HG02938 (cell line): ENCODE measurements at regions not wholly inside any gene's neighbourhood (a gene's known extent, or its start where the extent isn't known, plus 50 kb on each side); places are given as distances from the start of the nearest gene placed in this dataset.
"Not testable (repeated sequence)": the region's sequence is repeated elsewhere in the genome, so short reads cannot be mapped to it uniquely, and the experiment has no call there.

Experiments used
- ATAC-seq: cut with Tn5 transposase; IDR thresholded peaks from one replicate; pipeline ENCODE4 v1.9.1; 2021; ENCODE audit warnings: mild to moderate bottlenecking, moderate library complexity; ENCODE audit not compliant: unreplicated experiment

- not testable (repeated sequence) for ATAC-seq
These were observed 280.6 kb upstream of the MAF start for GRCh38 chr16:79881107-79881506.

- no peak for ATAC-seq
These were observed 275.8 kb upstream of the MAF start for GRCh38 chr16:79876332-79876730.

GRCh38 chr16:79874391-79874790 lies 273.9 kb upstream of the MAF start:
- no peak for ATAC-seq

- ATAC-seq, result no peak
These were observed 273.3 kb upstream of the MAF start for GRCh38 chr16:79873825-79874224.

- ATAC-seq, result no peak
These were observed 271.4 kb upstream of the MAF start for GRCh38 chr16:79871906-79872305.

GRCh38 chr16:79870016-79870886 lies 269.7 kb upstream of the MAF start:
- no peak for ATAC-seq

GRCh38 chr16:79869304-79870015 lies 268.9 kb upstream of the MAF start:
- no peak for ATAC-seq

GRCh38 chr16:79868841-79869240 lies 268.3 kb upstream of the MAF start:
- ATAC-seq, result no peak

GRCh38 chr16:79867425-79867997 lies 267.0 kb upstream of the MAF start:
- no peak for ATAC-seq

- ATAC-seq, result no peak
These were observed 265.4 kb upstream of the MAF start for GRCh38 chr16:79865918-79866317.

- ATAC-seq, result no peak
These were observed 264.3 kb upstream of the MAF start for GRCh38 chr16:79864781-79865391.

GRCh38 chr16:79864032-79864780 lies 263.7 kb upstream of the MAF start:
- no peak for ATAC-seq

GRCh38 chr16:79863128-79864031 lies 262.8 kb upstream of the MAF start:
- no peak for ATAC-seq

- ATAC-seq, result no peak
These were observed 262.1 kb upstream of the MAF start for GRCh38 chr16:79862601-79863000.

- ATAC-seq, result no peak
These were observed 256.0 kb upstream of the MAF start for GRCh38 chr16:79856581-79856980.

GRCh38 chr16:79850348-79850747 lies 249.8 kb upstream of the MAF start:
- ATAC-seq, result no peak

- no peak for ATAC-seq
These were observed 248.6 kb upstream of the MAF start for GRCh38 chr16:79849119-79849518.

GRCh38 chr16:79848719-79849118 lies 248.2 kb upstream of the MAF start:
- ATAC-seq, result no peak

- no peak for ATAC-seq
These were observed 247.0 kb upstream of the MAF start for GRCh38 chr16:79847569-79847968.

GRCh38 chr16:79847101-79847500 lies 246.6 kb upstream of the MAF start:
- ATAC-seq, result no peak
